Retinal pigment epithelial cell (primary cell): ENCODE measurements at regions not wholly inside any gene's neighbourhood (a gene's known extent, or its start where the extent isn't known, plus 50 kb on each side); places are given as distances from the start of the nearest gene placed in this dataset.

Experiments
- DNase-seq: peaks from one replicate; pipeline ENCODE4 v3.0.0-alpha.2; 2010; ENCODE audit warnings: low read depth
- H3K4me3 ChIP-seq: 2 replicates; pipeline ENCODE4 v1.5.1; 2011; ENCODE audit warnings: mild to moderate bottlenecking, low read length, control low read depth, moderate library complexity
- TF ChIP-seq, protein P1 (sequence below): conservative IDR thresholded peaks from 2 replicates; pipeline ENCODE4 v1.5.1; 2011; ENCODE audit warnings: low read depth, low read length, control low read depth, inconsistent platforms

DNA sequence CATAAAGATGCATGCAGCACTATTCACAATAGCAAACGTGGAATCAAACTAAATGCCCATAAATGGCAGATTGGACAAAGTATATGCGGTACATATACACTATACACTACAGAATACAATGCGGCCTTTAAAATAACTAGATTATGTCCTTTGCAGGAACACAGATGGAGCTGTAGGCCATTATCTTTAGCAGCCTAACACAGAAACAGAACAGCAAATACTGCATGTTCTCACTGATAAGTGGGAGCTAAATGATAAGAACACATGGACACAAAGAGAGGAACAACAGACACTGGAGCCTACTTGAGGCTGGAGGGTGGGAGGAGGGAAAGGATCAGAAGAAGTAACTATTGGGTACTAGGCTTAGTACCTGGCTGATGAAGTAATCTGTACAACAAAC, 758.2 kb downstream of the TLE1 start:
- DNase-seq, result no peak
- TF ChIP-seq, protein P1, sequence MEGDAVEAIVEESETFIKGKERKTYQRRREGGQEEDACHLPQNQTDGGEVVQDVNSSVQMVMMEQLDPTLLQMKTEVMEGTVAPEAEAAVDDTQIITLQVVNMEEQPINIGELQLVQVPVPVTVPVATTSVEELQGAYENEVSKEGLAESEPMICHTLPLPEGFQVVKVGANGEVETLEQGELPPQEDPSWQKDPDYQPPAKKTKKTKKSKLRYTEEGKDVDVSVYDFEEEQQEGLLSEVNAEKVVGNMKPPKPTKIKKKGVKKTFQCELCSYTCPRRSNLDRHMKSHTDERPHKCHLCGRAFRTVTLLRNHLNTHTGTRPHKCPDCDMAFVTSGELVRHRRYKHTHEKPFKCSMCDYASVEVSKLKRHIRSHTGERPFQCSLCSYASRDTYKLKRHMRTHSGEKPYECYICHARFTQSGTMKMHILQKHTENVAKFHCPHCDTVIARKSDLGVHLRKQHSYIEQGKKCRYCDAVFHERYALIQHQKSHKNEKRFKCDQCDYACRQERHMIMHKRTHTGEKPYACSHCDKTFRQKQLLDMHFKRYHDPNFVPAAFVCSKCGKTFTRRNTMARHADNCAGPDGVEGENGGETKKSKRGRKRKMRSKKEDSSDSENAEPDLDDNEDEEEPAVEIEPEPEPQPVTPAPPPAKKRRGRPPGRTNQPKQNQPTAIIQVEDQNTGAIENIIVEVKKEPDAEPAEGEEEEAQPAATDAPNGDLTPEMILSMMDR, result no peak
- H3K4me3 ChIP-seq, result no peak overlapping the region

DNA sequence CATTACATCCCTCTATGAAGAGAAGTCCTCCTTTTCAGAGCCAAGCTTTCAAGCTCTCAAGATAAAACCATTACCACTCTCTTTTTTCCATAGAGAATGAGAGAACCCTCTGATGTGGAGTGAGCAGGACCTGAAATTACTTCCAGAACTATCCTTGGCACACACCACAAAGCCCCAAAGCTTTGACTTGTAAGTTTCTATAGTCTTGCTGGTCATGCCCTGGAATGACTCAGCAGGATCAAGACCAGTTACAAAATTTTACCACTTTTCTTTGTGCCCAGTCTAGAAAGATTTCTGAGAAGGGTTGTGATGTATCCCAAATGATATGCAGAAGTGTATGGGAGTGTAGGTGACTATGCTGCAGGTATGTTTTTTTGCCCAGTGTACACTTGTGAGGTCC, 760.6 kb downstream of the TLE1 start:
- no peak overlapping the region for H3K4me3 ChIP-seq
- no peak for DNase-seq
- TF ChIP-seq, protein P1, result no peak

DNA sequence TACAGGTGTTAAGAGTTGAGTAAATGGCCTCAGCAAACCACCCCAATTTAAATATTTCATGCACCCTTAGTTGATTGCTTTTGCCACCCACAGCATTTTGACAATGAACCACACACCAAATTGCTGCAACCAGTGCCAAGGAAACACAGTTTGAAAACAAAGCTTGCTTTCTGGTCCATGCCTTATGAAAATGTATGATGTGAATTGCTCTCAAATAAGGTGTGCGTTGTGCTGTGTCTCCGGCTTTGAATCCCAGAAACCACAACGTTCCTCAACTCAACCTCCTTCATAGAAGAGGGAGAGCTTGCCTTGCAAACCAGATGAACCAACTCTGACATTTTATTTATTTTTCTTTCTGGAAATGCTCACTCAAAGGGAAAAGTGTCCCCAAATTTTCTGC, 762.7 kb downstream of the TLE1 start:
- TF ChIP-seq, protein P1, result no peak
- DNase-seq, result no peak

DNA sequence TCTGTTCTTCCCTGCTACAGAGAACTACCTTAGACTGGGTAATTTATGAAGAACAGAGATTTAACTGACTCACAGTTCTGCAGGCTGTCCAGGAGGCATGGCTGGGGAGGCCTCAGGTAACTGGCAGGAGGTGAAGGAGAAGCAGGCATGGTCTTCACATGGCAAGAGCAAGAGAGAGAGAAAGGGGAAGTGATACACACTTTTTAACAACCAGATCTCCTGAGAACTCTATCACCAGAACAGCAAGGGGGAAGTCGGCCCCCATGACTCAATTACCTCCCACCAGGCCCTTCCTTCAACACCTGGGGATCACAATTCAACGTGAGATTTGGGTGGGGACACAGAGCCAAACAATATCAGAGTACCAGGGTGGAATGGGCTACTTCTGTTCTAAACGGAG, 766.8 kb downstream of the TLE1 start:
- no peak overlapping the region for H3K4me3 ChIP-seq
- TF ChIP-seq, protein P1, result no peak
- no peak for DNase-seq

More for the DNA sequence above, 762.7 kb downstream of the TLE1 start:
- H3K4me3 ChIP-seq, result no peak overlapping the region

DNA sequence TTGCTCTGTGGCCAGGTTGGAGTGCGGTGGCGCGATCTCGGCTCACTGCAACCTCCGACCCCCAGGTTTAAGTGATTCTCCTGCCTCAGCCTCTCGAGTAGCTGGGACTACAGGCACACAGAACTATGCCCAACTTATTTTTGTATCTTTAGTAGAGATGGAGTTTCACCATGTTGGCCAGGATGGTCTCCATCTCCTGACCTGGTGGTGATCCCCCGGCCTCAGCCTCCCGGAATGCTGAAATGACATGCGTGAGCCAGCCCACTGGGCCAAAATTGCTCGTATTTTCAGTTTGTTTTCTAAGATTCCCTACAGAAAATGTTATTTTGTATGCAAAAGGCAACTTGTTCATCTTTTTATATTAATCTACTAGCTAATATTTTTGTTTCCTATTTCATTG, 782.6 kb downstream of the TLE1 start:
- no peak for DNase-seq
- H3K4me3 ChIP-seq, result no peak overlapping the region
- TF ChIP-seq, protein P1, result no peak

DNA sequence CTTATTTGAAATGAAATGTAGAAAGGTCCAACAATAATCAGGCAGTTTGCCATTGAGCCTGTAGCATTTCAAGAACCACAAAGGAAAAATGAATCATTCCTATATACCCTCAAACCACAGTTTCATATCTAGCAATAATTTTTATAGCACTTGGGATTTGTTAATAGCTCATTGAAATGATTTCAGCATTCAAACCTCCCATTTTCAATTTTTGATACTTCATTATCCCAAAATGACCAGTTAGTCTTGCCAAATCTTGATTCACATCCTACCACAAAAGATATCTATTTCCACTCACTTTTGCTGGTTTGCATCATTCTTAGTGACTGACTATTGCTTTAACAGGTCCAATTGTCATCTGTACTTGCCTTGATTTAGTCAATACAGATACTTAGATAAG, 790.1 kb downstream of the TLE1 start:
- H3K4me3 ChIP-seq, result no peak overlapping the region
- no peak for DNase-seq
- TF ChIP-seq, protein P1, result no peak

DNA sequence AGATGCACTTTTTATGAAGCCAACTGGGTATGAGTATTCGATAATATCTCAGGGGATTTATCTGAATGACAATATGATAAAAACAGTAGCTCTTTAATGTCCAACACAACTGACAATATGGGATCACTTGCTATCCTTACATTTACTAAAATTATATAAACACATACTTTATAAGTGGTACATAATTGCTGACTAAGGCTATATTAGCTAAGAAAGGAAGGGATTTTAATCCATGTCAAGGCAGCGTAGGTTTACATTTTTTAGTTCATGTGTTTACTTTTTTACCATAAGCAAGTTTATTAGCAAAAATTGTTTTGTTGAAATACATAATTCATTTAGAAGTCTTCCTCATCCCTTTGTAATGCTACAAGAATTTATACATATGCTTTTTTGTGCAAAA, 796.2 kb downstream of the TLE1 start:
- DNase-seq, result no peak
- no peak overlapping the region for H3K4me3 ChIP-seq
- TF ChIP-seq, protein P1, result no peak
